MCF 10A (cell line): ENCODE measurements at regions not wholly inside any gene's neighbourhood (a gene's known extent, or its start where the extent isn't known, plus 50 kb on each side); places are given as distances from the start of the nearest gene placed in this dataset.

Experiments used
- BruUV-seq: library from RNA; stranded (reverse); fragments of 400-500 nt; replicated peaks from 2 replicates; lab custom pipeline; 2021; lab: Mats Ljungman, UMichigan
- CTCF ChIA-PET: fragments of 300-600 bp; sonication (Branson Sonifier 250); formaldehyde crosslinking; extraction: SDS; loops from one replicate; lab custom pipeline; 2021; ENCODE audit warnings: antibody characterized with exemption, inconsistent platforms; lab: Yijun Ruan, JAX
- POLR2A ChIA-PET: fragments of 300-600, 350-650 bp; sonication (Branson Sonifier 250); formaldehyde crosslinking; extraction: SDS; loops from one replicate; lab custom pipeline; 2020; ENCODE audit warnings: antibody characterized with exemption, inconsistent platforms; lab: Yijun Ruan, JAX
- DNase-seq: peaks from one replicate; pipeline ENCODE4 v3.0.0-alpha.2; 2018; ENCODE audit not compliant: unreplicated experiment
- H3K27ac Mint-ChIP-seq: one replicate; pipeline ENCODE4 v1.8.0; 2022; ENCODE audit warnings: mild to moderate bottlenecking, low read depth, mixed read lengths; ENCODE audit not compliant: unreplicated experiment
- H3K27me3 Mint-ChIP-seq: one replicate; pipeline ENCODE4 v1.8.0; 2022; ENCODE audit warnings: mixed read lengths; ENCODE audit not compliant: insufficient read depth, unreplicated experiment
- H3K36me3 Mint-ChIP-seq: one replicate; pipeline ENCODE4 v1.8.0; 2022; ENCODE audit warnings: mild to moderate bottlenecking, moderate library complexity, mixed read lengths; ENCODE audit not compliant: insufficient read depth, unreplicated experiment
- H3K4me1 Mint-ChIP-seq: one replicate; pipeline ENCODE4 v1.8.0; 2022; ENCODE audit warnings: mixed read lengths; ENCODE audit not compliant: insufficient read depth, unreplicated experiment
- H3K4me3 Mint-ChIP-seq: one replicate; pipeline ENCODE4 v1.8.0; 2022; ENCODE audit warnings: mild to moderate bottlenecking, moderate library complexity, mixed read lengths; ENCODE audit not compliant: unreplicated experiment
- H3K9me3 Mint-ChIP-seq: one replicate; pipeline ENCODE4 v1.8.0; 2022; ENCODE audit warnings: mixed read lengths; ENCODE audit not compliant: unreplicated experiment
- intact Hi-C: fragments of 100-400 bp; cut with micrococcal nuclease; formaldehyde crosslinking; loops from 2 replicates; pipeline ENCODE4 v1.14.1; 2022
- TF ChIP-seq, protein P1 (sequence below): fragments of 200-600 bp; IDR thresholded peaks from one replicate; pipeline ENCODE4 v1.8.0; 2022; ENCODE audit warnings: antibody characterized with exemption, mild to moderate bottlenecking; ENCODE audit not compliant: unreplicated experiment

DNA sequence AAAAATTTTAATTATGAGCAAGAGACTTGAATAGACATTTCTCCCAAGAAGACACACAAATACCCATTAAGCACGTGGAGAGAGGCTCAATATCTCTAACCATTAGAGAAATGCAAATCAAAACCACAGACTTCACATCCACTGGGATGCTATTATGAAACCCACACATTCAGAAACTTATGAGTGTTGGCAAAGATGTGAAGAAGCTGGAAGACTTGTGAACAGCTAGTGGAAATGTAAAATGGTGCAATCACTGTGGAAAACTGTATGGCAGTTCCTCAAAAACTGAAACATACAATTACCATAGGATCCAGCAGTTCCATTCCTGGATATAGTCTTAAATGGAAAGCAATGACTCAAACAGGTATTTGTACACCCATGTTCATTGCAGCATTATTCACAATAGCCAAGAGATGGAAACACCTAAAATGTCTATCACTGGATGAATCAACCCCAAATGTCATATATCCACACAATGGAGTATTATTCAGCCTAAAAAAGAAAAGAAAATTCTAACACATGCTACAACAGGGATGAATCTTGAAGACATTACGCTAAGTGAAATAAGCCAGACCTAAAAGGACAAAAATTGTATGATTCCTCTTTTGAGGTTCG is 53.5 kb upstream of the FRMD4A start:
- H3K9me3 Mint-ChIP-seq, result no peaks in the 10 kb centered on the region
- intact Hi-C loops, result loop anchor here (10.0 kb wide), 1 partner anchor 1609 kb away; no protein-coding TSS in a partner anchor
- H3K27ac Mint-ChIP-seq, result no peak overlapping the region
- DNase-seq, result no peak
- ChIA-PET CTCF (interaction anchor here (0.6 kb wide), 1 partner anchor 402 kb away, joined by 3 read pairs; no protein-coding TSS in a partner anchor), POLR2A (no interaction called here)
- no peak overlapping the region for H3K4me3 Mint-ChIP-seq
- TF ChIP-seq, protein P1, sequence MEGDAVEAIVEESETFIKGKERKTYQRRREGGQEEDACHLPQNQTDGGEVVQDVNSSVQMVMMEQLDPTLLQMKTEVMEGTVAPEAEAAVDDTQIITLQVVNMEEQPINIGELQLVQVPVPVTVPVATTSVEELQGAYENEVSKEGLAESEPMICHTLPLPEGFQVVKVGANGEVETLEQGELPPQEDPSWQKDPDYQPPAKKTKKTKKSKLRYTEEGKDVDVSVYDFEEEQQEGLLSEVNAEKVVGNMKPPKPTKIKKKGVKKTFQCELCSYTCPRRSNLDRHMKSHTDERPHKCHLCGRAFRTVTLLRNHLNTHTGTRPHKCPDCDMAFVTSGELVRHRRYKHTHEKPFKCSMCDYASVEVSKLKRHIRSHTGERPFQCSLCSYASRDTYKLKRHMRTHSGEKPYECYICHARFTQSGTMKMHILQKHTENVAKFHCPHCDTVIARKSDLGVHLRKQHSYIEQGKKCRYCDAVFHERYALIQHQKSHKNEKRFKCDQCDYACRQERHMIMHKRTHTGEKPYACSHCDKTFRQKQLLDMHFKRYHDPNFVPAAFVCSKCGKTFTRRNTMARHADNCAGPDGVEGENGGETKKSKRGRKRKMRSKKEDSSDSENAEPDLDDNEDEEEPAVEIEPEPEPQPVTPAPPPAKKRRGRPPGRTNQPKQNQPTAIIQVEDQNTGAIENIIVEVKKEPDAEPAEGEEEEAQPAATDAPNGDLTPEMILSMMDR, result no peak
- no peaks in the 10 kb centered on the region for H3K36me3 Mint-ChIP-seq
- H3K4me1 Mint-ChIP-seq, result peaks cover 5% of the 10 kb centered on the region
- BruUV-seq, result no TSS peak
- H3K27me3 Mint-ChIP-seq, result no peaks in the 10 kb centered on the region

DNA sequence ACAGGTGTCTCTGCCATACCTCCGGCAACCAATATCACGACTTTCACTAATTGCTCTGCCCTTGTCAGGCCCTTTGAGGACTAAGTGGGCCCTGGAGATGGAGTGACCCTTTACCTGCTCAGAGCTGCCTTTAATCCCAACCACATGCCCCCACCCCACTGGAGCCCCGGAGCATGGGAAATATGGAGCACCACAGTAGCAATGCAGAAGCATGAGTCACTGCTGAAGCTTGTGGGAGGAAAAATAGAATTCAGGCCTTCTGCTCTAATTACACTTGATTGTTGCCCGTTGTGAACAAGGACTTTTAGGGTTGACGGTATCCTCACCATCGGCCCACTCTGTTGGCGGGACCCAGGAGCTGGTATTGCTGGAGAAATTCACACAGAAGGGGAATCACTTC is 52.5 kb upstream of the FRMD4A start:
- H3K9me3 Mint-ChIP-seq, result no peaks in the 10 kb centered on the region
- H3K4me3 Mint-ChIP-seq, result no peak overlapping the region
- intact Hi-C loops, result loop anchor here (10.0 kb wide), 1 partner anchor 1608 kb away; no protein-coding TSS in a partner anchor
- no peaks in the 10 kb centered on the region for H3K36me3 Mint-ChIP-seq
- TF ChIP-seq, protein P1, result no peak
- no peaks in the 10 kb centered on the region for H3K27me3 Mint-ChIP-seq
- CTCF ChIA-PET, result no interaction called here
- POLR2A ChIA-PET, result interaction anchor here (0.5 kb wide), 1 partner anchor 477 kb away, joined by 3 read pairs; no protein-coding TSS in a partner anchor
- BruUV-seq, result no TSS peak
- no peak for DNase-seq
- H3K27ac Mint-ChIP-seq, result no peak overlapping the region
- H3K4me1 Mint-ChIP-seq, result peaks cover 5% of the 10 kb centered on the region

DNA sequence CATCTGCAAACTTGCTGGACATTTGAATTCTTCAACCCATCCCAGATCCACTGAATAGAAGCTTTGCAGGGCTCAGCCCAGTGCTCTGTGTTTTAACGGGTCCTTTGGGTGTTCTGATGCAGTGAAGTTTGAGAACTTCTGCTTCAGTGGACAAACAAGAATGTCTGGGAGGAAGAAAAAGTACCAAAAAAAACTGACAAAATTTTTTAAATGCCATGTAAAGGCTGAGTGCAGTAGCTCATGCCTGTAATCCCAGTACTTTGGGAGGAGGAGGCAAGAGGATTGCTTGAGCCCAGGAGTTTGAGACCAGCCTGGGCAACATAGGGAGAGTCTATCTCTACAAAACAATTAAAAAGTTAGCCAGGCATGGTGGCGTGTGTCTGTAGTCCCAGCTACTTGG is 51.8 kb upstream of the FRMD4A start:
- no TSS peak for BruUV-seq
- H3K4me1 Mint-ChIP-seq, result peaks cover 5% of the 10 kb centered on the region
- H3K9me3 Mint-ChIP-seq, result no peaks in the 10 kb centered on the region
- no peak for DNase-seq
- TF ChIP-seq, protein P1, result no peak
- no peak overlapping the region for H3K27ac Mint-ChIP-seq
- intact Hi-C loops, result loop anchor here (10.0 kb wide), 1 partner anchor 1608 kb away; no protein-coding TSS in a partner anchor
- no peaks in the 10 kb centered on the region for H3K27me3 Mint-ChIP-seq
- ChIA-PET POLR2A (interaction anchor here (0.7 kb wide), 2 partner anchors 46 to 68 kb away, joined by 3 read pairs; no protein-coding TSS in a partner anchor), CTCF (no interaction called here)
- H3K36me3 Mint-ChIP-seq, result no peaks in the 10 kb centered on the region
- no peak overlapping the region for H3K4me3 Mint-ChIP-seq

DNA sequence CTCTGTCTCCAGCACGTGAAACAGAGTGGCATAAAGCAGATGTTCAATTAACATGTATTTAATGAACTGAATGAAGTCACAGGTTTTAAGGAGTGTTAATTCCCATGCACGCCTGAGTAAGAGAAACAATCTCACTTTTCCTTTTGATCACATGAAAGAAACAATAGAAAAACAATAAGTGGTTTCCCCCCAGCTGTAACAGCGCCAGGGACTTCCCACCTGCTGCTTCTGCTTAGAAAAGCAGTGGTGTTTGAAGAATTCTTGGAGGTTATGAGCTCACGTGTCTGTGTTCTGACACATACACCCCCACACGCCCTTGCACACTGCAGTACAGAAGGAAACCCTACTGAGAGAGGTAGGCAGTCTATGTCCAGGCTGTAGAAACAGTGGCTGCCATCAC is 51.3 kb upstream of the FRMD4A start:
- no peak for DNase-seq
- no peaks in the 10 kb centered on the region for H3K27me3 Mint-ChIP-seq
- POLR2A ChIA-PET, result interaction anchor here (0.7 kb wide), 2 partner anchors 47 to 68 kb away, joined by 3 read pairs; no protein-coding TSS in a partner anchor
- H3K9me3 Mint-ChIP-seq, result no peaks in the 10 kb centered on the region
- H3K4me1 Mint-ChIP-seq, result peaks cover 5% of the 10 kb centered on the region
- TF ChIP-seq, protein P1, result no peak
- H3K4me3 Mint-ChIP-seq, result no peak overlapping the region
- no peaks in the 10 kb centered on the region for H3K36me3 Mint-ChIP-seq
- no TSS peak for BruUV-seq
- intact Hi-C loops, result loop anchor here (10.0 kb wide), 1 partner anchor 1607 kb away; no protein-coding TSS in a partner anchor
- H3K27ac Mint-ChIP-seq, result no peak overlapping the region
- CTCF ChIA-PET, result no interaction called here
